ENCODE measurements at regions not wholly inside any gene's neighbourhood (a gene's known extent, or its start where the extent isn't known, plus 50 kb on each side); places are given as distances from the start of the nearest gene placed in this dataset.
"Not testable (repeated sequence)": the region's sequence is repeated elsewhere in the genome, so short reads cannot be mapped to it uniquely, and the experiment has no call there.

DNA sequence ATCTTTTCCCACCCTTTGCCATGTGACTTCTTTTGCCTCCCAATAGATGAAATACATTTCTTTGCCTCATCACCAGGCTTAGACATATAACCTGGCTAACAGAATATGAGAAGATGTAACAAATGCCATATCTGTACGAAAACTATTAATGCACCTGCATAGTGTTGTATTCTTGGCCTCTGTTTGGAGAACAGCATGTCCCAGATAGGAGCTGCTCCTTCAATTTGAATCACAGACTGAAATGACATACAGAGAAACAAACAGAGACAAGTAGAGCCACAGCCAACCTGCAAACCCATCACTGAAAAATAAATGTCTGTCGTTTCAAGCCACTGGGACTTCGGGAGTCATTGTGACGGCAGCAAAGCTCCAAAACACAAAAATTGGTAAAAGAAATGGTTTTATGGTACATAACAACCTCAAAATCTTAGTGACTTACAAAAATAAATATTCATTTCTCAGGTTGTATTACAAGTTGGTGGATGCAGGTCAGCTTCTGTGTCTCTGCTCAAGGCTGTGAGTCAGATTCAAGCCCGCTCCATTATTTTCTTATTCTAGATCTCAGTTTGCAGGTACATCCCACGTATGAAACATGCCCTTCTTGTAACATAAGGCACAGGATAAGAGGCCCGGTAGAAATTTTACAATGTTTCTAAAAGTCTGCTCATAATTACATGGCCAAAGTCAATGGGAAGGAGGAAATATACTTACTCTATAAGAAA, 171.3 kb upstream of the SOX6 start:
- intact Hi-C loops (cut with DNase I; ENCODE audit: low total_unique reads), result no loop called here
- no peaks in the 10 kb centered on the region for H3K9me3 ChIP-seq
- no peak overlapping the region for H3K27ac ChIP-seq
- H3K27me3 ChIP-seq, result no peaks in the 10 kb centered on the region
- DNase-seq (ENCODE audit: low spot score in 2 of 2), result no peak
- no peaks in the 10 kb centered on the region for H3K4me1 ChIP-seq
- no peaks in the 10 kb centered on the region for H3K36me3 ChIP-seq
- H3K4me3 ChIP-seq, result no peak overlapping the region
- TF ChIP-seq, protein P1, sequence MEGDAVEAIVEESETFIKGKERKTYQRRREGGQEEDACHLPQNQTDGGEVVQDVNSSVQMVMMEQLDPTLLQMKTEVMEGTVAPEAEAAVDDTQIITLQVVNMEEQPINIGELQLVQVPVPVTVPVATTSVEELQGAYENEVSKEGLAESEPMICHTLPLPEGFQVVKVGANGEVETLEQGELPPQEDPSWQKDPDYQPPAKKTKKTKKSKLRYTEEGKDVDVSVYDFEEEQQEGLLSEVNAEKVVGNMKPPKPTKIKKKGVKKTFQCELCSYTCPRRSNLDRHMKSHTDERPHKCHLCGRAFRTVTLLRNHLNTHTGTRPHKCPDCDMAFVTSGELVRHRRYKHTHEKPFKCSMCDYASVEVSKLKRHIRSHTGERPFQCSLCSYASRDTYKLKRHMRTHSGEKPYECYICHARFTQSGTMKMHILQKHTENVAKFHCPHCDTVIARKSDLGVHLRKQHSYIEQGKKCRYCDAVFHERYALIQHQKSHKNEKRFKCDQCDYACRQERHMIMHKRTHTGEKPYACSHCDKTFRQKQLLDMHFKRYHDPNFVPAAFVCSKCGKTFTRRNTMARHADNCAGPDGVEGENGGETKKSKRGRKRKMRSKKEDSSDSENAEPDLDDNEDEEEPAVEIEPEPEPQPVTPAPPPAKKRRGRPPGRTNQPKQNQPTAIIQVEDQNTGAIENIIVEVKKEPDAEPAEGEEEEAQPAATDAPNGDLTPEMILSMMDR (IDR thresholded peaks at IDR 0.05), result no peak
- no peak for TF ChIP-seq POLR2A (IDR thresholded peaks at IDR 0.05)
- TF ChIP-seq POLR2AphosphoS5 (IDR thresholded peaks at IDR 0.05), result no peak

DNA sequence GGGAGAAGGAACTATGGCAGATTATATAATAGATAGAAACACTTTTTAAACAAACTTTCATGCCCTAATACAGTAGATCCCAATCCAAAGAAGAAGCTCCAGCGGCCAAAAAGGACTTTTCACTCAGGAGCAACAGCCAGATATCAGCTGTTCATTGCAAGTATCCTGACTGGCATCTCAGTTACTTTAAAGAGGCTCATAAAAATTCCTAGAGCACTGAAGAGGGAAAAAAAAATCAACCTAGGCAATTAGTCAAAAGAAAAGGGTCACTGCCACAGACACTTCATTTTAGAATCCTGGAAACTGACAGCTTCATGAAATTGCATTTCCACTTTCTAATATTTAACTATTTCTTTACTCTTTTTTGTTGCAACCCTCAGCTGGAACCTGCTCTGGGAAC, 170.6 kb upstream of the SOX6 start:
- Histone ChIP-seq H3K4me1 (no peaks in the 10 kb centered on the region), H3K27ac (no peak overlapping the region), H3K27me3 (no peaks in the 10 kb centered on the region), H3K36me3 (no peaks in the 10 kb centered on the region), H3K4me3 (no peak overlapping the region), H3K9me3 (no peaks in the 10 kb centered on the region)
- DNase-seq (ENCODE audit: low spot score in 2 of 2), result no peak
- TF ChIP-seq, protein P1 (IDR thresholded peaks at IDR 0.05), result no peak
- TF ChIP-seq POLR2AphosphoS5 (IDR thresholded peaks at IDR 0.05) (no peak), POLR2A (IDR thresholded peaks at IDR 0.05) (no peak)
- intact Hi-C loops (cut with DNase I; ENCODE audit: low total_unique reads), result no loop called here

DNA sequence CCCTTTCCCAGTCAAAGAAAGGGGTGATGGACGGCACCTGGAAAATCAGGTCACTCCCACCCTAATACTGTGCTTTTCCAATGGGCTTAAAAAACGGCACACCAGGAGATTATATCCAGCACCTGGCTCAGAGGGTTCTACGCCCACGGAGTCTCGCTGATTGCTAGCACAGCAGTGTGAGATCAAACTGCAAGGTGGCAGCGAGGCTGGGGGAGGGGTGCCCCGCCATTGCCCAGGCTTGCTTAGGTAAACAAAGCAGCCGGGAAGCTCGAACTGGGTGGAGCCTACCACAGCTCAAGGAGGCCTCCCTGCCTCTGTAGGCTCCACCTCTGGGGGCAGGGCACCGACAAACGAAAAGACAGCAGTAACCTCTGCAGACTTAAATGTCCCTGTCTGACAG, 164.4 kb upstream of the SOX6 start:
- H3K36me3 ChIP-seq; intact Hi-C loops (cut with DNase I; ENCODE audit: low total_unique reads); DNase-seq (ENCODE audit: low spot score in 2 of 2); H3K27ac ChIP-seq; H3K4me1 ChIP-seq; H3K27me3 ChIP-seq; H3K4me3 ChIP-seq; H3K9me3 ChIP-seq: not testable (repeated sequence)

DNA sequence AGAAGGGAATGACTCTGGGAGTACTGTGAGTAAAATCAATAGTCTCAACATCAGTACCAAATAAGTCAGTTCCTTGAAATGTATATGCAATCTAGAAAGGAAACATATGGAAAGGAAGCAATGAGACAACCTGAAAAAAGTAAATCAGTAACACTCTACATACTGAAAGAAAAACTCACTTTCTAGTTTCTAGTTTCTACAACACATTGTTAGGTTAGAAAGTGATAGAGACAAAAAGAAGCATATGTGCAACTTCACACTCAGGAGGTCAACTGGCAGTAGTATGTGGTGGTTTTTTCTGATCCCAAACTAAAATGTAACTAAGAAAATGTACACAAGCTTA, 156.5 kb upstream of the SOX6 start:
- Histone ChIP-seq H3K36me3 (no peaks in the 10 kb centered on the region), H3K4me1 (no peaks in the 10 kb centered on the region), H3K9me3 (no peaks in the 10 kb centered on the region), H3K27ac (no peak overlapping the region), H3K27me3 (no peaks in the 10 kb centered on the region), H3K4me3 (no peak overlapping the region)
- DNase-seq (ENCODE audit: low spot score in 2 of 2), result no peak
- intact Hi-C loops (cut with DNase I; ENCODE audit: low total_unique reads), result no loop called here
- TF ChIP-seq POLR2A (IDR thresholded peaks at IDR 0.05), result no peak
- TF ChIP-seq, protein P1 (IDR thresholded peaks at IDR 0.05), result no peak

DNA sequence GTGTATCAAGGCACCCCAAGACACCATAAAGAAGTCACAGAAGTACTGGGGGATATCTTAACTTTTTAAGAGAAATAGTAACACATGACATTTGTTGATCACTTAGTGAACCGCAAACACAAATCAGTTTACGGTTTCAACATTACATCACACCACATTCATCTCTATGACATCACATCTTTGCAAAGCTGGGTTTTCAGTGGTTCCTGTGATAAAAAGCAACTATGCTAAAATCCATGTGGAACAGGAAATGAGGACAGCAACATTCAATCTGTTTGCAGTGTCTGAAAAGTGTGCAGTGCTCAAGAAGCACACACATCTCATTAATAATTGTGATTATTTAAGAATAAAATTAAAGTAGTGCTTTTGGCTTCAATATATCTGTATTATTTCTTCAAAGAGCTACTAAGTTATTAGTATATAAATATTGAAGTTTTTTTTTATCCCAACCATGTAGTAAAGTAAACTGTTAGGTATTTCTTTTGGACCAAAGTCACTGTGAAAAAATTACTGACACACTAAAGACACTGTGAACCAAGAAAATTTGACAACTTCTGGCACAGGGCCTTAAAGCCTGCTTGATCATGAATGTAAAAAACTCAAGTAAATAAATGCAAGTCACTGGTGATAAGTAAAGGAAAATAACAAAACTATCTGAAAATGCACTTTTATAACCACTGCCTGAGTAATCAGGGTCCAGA, 156.0 kb upstream of the SOX6 start:
- intact Hi-C loops (cut with DNase I; ENCODE audit: low total_unique reads), result no loop called here
- peaks cover 0 to 2% of the 10 kb centered on the region in 2 donors for H3K9me3 ChIP-seq
- no peak for DNase-seq (ENCODE audit: low spot score in 2 of 2)
- H3K27me3 ChIP-seq, result no peaks in the 10 kb centered on the region
- no peak overlapping the region for H3K27ac ChIP-seq
- no peaks in the 10 kb centered on the region for H3K4me1 ChIP-seq
- H3K4me3 ChIP-seq, result no peak overlapping the region
- TF ChIP-seq, protein P1 (IDR thresholded peaks at IDR 0.05), result no peak
- TF ChIP-seq POLR2A (IDR thresholded peaks at IDR 0.05) (no peak), POLR2AphosphoS5 (IDR thresholded peaks at IDR 0.05) (no peak)
- H3K36me3 ChIP-seq, result no peaks in the 10 kb centered on the region
